Peyer's patch (tissue), 4 donors: ENCODE measurements at regions not wholly inside any gene's neighbourhood (a gene's known extent, or its start where the extent isn't known, plus 50 kb on each side); places are given as distances from the start of the nearest gene placed in this dataset.

Experiments
- POLR2A ChIP-seq, 2 donors: fragments of 450-650 bp; IDR thresholded peaks; one replicate each; pipeline ENCODE4 v1.5.1; 2017; ENCODE audit warnings: antibody characterized with exemption in 2 of 2, mild to moderate bottlenecking in 2 of 2, moderate library complexity in 2 of 2
- TF ChIP-seq, protein P1 (sequence below), 6 experiments: fragments of 450-650 bp in 4 of 6; fragments of 200-600 bp in 2 of 6; sonication (generic) in 1 of 6; IDR thresholded peaks; one replicate each; pipeline ENCODE4 v1.5.1; 2017 to 2019; ENCODE audit warnings: antibody characterized with exemption in 6 of 6, mild to moderate bottlenecking in 3 of 6, moderate library complexity in 1 of 6

DNA sequence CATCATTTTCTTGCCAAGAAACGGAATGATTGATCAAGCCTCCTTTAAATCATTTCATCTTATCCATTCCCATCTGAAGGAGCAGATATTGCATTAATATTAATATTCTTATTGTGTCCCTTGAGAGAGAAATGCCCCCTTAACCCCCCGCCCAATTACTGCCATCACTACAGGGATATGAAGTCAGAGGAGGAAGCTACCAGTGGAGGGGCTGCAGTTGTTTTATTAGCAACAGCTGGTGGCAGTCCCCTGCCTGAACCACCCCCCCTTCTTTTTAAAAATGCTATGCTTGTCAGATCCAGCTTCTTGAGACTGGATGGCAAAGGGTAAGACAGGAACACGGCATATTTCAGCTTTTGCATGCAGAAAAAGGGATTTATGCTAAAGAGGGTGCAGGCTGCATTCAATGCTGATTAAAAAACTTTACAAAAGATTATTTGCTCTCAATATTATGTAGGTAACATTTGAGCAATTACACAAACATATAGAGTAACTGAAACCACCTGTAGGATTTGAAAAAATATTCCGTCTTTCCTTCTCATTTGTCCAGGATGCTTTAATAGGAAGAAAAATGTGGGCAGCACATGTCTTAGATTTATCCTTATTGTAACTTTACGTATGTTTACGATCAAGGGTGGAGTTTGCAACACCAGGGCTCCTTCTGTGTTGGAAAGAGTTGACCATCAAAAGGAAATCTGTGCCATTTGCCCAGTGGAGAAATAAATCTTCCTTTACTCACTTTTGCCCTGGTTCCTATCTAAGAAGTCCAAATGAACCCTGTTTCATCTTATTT, 77.7 kb downstream of the ZBTB18 start:
- TF ChIP-seq, protein P1, sequence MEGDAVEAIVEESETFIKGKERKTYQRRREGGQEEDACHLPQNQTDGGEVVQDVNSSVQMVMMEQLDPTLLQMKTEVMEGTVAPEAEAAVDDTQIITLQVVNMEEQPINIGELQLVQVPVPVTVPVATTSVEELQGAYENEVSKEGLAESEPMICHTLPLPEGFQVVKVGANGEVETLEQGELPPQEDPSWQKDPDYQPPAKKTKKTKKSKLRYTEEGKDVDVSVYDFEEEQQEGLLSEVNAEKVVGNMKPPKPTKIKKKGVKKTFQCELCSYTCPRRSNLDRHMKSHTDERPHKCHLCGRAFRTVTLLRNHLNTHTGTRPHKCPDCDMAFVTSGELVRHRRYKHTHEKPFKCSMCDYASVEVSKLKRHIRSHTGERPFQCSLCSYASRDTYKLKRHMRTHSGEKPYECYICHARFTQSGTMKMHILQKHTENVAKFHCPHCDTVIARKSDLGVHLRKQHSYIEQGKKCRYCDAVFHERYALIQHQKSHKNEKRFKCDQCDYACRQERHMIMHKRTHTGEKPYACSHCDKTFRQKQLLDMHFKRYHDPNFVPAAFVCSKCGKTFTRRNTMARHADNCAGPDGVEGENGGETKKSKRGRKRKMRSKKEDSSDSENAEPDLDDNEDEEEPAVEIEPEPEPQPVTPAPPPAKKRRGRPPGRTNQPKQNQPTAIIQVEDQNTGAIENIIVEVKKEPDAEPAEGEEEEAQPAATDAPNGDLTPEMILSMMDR (IDR thresholded peaks at IDR 0.05): no peak
- TF ChIP-seq POLR2A (IDR thresholded peaks at IDR 0.05): no peak
